ENCODE measurements at regions not wholly inside any gene's neighbourhood (a gene's known extent, or its start where the extent isn't known, plus 50 kb on each side); places are given as distances from the start of the nearest gene placed in this dataset.
A peak's percentile ranks its signal among the peaks of the same experiment; 100 is the strongest.

DNA sequence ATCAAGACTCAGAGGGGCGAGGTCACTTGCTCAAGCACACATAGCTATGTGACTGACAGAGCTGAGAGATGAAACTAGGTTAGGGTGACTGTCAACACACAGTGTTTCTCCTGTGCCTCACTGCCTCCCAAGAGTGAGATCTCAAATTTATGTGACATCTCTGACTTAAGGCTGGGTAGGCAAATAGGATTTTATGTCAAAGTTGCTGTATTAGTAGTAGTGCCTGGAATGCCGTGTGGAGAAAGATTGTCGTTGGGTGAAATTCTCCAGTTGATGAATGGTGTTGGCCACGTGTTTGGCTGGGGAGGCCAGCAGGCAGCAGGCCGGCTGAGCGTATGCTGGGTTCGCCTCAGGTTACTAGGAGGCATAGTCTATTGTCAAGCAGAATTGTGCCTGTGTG, 148.3 kb upstream of the BMPER start:
- DNase-seq (ENCODE audit: low spot score) = no peak

DNA sequence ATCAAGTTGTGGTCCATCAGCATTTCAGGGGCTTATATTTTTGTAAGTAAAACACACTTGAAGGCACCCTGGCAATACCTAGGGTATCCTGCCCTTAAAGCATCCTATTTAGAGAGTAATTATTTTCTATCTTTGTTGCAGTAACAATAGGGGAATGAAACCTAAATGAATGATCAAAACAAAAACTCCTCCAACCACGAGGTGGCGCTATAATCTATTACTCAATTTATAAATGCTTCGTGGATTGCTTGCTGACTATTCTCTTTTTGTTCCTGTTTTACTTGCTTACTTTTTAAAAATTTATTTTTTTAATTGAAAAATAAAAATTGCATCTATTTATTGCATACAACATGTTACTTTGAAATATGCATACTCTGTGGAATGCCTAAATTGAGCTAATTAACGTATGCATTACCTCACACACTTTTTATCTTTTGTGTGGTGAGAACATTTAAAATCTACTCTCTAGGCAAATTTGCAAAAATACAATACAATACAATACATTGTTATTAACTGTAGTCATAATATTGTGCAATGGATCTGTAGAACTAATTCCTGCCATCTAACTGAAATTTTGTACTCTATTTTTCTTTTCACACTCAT, 147.7 kb upstream of the BMPER start:
- peak; percentile 68 for DNase-seq (ENCODE audit: low spot score)

DNA sequence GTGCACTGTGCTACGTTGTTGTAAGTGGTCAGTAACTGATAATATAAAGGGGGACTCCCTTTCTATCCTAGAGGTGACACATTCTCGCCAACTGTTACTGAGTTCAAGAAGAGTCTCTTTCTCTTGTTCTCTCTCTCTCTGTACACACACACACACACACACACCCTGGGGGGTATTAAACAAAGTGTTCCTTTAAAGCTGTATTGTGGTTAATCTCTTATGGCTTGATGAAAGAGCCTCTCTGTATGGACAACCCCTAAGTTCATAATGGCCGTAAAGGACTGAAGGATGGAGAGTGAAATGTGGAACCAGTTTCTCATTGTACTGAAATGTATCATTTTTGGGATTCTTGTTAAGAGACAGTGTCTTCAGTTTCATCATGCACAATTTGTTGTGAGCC, 145.2 kb upstream of the BMPER start:
- DNase-seq (ENCODE audit: low spot score) = no peak

DNA sequence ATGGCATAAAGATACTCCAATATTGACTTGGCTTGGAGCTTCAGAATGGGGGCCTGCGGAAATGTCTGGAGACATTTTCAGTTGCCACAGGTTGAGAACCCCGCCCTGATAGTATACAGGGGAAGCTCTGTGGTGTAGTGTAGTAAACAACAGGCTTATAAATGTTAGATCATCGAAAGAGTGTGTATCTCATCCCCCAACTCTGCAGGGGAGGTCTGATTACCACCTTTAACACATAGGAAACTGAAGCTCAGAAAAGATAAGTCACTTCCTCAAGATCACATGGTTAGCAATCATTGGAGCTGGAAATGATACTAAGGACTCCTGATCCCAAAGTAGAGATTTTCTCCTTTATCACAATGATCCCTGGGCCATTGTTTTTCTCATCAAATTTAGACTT, 144.5 kb upstream of the BMPER start:
- DNase-seq (ENCODE audit: low spot score) = no peak

DNA sequence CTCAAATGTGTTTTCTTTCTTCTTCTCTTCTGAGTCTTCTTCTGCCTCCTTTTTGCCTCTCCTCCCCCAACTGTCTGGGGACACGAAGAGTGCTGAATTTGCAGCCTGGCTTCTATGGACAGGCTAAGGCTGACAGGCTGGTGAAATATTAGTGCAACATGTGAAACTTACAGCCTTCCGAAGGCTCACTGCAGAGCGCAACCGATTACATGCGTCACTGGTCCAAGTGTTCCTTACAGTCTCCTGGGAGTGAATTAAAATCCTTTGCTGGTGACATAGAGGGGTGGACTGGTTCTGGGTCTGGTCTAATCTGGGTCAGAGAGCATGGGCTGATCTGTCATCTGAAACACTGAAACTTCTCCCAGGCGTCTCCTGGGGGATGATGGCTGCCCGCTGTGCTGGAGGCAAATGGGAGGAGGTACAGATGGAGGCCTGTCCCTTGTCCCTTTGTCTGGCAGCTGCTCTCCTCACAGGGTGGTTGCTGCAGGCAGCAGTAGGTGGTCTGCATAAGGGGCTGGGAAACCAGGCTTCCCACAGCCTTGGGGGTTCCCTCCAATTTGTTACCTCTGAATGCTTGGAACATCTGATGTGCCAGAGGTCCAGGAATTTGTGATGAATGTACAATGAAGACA, 143.8 kb upstream of the BMPER start:
- no peak for DNase-seq (ENCODE audit: low spot score)

DNA sequence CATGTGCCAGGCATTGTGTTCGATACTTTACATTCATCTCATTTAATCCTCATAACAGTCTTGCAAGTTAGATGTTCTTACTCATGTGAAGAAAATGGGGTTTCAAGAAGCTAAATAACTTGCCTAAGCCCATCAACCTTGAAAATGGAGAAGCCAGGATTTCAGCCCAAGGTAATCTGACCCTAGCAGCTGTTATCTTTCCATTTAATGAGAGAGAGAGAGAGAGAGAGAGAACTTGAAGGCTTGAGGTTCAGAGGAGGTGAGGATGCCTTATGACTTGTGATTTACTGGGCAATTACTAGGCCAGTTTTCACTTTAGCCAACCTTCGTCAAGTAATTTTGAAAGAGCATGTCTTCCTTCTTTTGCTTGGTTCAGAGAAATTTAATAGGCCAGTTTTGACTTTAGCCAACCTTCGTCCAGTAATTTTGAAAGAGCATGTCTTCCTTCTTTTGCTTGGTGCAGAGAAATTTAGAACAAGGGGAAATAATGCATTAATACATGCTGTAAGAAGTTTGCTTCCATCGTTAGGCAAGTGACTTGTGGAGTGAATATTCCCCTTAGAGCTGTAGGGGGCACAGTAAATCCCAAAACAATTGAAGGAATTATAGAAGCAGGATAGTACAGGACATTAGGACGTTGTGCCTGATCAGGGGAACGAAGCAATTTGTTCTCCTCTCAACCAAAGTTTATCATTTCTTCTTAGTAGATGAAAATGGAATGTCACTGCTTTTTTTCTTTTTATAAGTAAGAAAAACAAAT, 143.0 kb upstream of the BMPER start:
- no peak for DNase-seq (ENCODE audit: low spot score)

DNA sequence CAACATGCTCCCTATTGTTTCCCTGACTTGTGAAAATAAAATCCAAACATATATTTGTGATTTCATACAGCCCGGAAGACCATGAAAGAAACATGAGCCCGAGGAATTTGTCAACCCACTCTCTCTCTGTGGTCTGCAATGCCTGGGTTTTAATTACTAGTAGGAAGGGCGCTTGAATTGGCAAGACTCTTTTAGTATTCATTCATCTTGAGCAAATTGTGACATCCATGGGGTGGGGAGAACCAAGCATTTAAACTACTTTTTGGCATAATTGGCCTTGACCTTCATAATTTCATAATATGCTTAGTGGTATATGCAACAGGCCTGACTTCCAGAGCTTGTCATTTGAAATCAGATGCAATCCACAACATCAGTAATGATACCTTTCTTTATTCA, 142.4 kb upstream of the BMPER start:
- no peak for DNase-seq (ENCODE audit: low spot score)

DNA sequence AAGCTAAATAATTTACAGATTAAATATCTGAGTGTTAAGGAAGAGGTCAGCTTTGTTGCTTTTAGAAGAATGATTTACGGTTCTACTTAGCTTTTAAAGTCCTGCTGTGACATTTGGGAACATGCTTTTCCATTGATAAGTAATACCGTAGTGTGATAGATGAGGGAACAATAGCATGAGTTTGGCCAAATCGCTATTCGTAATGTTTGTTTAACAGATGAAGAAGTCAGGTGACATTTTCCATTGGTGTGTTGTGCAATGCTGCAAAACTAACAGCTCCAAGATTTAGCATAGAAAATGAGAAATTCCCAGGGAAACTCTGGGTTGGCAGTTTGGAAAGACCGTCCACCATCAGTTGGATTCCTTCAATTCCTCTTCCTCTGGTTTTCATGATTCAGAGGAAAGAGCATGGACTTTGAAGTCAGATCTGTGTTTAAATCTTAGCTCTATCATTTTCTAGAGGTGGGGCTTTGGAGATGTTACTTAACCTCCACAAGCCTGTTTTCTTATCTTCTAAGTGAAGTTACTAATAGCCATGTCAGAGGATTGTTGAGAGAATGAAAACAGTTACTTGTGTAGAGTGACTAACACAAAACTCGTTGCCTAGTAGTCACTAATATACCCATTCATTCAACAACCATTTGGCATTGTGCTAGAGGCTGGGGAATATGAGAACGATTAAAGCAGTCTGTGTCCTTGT, 140.4 kb upstream of the BMPER start:
- DNase-seq (ENCODE audit: low spot score) = no peak

DNA sequence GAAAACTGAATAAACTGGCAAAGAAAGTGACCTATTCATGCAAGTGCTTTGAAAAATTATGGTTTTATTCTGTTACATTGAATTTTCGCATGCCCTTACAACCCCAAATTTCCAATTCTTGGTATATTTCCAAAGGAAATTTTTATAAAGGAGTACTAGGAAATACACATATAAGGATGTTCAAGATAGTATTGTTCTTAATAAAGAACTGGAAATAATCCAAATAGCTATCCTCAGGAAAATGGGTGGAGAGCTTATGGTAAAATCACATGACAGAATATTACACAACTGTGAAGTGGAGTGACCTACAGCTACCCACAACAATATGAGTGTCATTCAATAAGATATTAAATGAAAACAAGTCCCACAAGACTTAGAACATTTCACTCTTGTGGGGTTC, 138.9 kb upstream of the BMPER start:
- DNase-seq (ENCODE audit: low spot score) = no peak

DNA sequence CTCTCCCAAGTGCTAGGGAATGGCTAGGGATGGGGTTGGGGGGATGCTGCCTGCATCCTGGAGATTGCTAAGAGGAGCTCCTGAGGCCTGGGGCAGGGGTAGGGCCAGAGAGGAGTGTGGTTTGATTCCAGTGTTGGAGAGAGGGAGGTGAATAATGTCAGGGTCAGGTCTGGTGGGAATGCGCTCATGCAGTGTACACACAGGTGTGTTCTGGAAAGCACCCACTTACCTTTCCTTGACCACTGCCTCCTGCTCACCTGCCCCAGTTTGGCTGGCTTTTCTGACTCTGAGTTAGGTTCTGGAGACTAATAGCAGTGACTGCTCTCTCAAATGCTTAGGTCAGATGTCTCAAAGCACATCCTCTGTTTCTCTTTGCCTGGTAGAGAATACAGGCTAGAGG, 135.4 kb upstream of the BMPER start:
- DNase-seq (ENCODE audit: low spot score) = no peak

DNA sequence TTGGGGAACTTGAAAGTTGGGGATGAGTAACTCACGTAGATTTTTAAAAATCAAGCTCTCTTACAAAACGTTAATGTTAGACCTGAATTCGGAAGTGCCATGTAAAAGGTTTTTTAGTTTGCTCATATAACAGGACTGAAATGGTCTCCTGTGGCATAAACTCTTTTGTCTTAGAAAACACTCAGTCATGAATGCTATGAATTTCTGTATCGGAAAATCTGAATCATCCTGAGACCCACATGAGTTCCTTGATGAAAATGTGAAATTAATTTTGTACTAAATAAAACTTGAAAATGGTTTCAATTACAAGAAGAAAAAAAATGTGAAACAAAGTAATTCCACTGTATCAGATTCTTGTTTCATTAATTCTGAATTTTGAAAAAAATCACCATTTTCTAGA, 134.8 kb upstream of the BMPER start:
- no peak for DNase-seq (ENCODE audit: low spot score)

DNA sequence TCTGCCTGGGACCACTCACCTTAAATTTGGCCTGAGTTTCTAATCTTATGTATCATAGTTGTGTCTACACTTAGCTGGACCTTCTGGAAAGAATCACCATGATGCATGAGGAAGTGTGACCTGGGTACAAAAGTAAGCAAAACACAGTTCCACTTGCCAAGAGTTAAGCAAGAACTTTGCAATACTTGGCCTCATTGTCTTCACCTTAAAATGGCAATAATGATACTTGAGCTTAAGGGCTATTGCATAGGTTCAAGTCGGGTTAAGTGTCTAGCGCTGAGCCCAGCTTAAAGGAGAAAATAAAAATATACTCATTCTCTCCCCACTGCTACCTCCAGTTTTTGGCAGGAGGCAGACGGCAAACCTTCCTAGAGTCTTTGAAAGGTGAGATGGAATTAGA, 133.9 kb upstream of the BMPER start:
- no peak for DNase-seq (ENCODE audit: low spot score)

DNA sequence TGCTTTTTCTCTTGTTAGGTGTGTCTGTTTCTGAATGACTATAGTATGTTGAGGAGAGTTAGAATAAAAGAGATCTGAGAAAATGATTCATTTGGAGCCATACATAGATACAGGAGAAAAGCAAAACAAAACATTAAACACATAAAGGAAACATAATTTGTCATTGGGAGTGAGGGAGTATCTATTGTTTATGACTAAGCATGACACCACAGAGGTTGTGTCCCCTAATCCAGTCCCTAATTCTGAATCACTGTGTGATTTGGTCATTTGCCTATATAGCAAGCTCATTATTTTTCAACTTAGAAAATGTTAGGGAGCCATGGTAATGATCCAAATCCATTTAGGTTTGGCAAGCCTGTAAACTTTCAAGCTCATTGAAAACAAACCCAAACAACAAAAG, 132.3 kb upstream of the BMPER start:
- no peak for DNase-seq (ENCODE audit: low spot score)

DNA sequence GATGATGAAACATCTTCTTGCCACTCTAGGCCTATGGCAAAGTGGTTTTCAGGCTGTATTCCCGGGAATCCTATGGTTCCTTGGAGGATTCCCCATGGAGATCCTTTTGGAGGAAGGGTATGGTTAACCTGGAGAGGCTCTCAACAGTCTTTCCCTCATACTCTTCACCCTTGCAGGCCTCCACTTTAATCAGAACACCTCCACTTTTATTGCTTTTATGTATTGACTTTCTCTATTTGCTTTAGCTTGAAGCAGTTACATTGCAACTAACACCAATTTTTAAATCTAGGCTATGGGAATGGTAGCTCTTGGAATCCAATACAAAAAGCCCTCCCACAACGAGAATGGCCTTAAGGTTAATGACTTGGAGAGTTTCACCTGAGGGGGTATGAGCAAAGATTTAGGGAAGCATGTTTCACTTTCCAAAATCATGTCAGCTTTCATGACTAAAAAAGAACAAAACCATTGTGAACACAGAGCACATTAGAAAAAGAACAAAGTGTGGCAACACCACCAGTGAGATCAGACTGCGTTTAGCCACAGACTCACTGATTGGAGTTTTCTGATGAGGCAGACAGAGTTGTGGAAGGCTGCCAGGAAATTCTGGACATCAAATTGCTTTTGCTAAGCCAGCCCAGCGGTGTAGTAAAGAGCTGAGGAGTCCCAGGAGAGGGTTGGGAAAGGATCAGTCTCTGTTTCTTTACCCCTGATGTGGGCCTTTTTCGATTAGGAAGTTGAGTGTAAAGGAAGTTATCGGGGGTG, 130.4 kb upstream of the BMPER start:
- no peak for DNase-seq (ENCODE audit: low spot score)

DNA sequence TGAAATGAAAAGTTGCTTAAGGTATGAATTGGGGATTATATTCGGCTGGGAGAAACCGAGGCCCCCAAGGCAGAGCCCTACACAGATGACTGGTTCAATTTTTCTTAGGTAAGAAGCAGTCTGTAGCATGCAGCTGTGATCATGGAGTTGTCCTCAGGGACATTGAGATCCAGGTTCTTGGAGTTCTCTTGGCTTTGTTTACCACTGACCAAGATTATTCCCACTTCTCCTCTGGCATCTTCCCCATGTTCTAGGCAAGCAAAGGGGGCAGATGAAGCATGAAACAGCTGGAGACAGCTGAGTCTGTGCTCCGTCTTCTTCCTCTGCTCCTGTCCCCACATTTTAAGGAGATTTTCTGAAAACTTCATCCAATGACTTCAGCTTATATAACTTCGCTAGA, 129.5 kb upstream of the BMPER start:
- no peak for DNase-seq (ENCODE audit: low spot score)

DNA sequence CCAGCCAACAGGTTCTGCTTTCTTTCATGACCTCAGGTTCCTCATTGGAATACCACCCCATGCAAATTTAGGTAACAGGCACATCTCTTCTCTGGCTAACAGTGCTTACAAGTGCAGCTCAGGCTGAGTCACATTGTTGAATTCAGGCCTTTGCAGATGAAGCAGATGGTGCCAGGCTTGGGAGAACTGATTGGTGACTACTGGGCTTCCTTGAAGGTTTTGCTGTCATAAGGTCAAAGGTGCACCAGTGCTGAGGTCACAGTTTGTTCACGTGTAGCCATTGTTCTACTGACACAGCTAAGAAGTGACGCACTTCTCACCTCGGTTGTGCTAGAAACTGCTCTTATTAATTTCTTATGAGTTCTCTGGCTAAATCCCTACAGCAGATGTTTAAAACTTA, 128.6 kb upstream of the BMPER start:
- DNase-seq (ENCODE audit: low spot score) = no peak

DNA sequence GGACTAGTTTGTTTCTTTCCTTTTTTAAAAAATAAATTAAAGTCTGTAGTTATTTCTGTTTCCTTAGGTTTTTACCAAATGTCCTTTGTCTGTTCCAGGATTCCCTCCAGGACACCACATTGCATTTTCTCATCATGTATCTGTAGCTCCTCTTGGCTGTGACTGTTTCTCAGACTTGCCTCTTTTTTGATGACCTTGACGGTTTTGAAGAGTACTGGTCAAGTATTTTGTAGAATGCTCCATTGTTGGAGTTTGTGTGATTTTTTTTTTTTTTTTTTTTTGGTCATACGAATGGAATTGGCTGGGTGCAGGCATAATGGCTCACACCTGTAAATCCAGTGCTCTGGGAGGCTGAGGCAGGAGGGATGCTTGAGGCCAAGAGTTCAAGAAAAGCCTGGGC, 127.1 kb upstream of the BMPER start:
- DNase-seq (ENCODE audit: low spot score) = no peak

DNA sequence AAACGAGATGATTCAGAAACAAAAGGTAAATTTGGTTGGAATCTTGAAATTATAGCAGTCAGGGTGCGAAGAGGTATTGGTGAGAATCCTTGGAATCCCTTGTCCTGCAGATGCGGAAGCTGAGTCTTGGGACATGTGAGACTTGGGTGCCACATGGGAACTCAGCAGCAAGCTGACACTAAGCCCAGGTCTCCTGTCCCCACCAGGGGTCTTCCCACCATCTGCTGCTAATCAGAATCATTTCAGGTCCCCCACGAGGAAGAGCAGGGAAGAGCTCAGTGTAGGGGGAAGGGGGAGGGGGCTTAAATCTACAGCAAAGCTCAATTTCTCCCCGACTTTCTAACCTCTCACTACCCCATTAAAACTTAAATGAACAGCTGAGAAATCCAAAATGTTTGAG, 126.1 kb upstream of the BMPER start:
- DNase-seq (ENCODE audit: low spot score) = no peak

DNA sequence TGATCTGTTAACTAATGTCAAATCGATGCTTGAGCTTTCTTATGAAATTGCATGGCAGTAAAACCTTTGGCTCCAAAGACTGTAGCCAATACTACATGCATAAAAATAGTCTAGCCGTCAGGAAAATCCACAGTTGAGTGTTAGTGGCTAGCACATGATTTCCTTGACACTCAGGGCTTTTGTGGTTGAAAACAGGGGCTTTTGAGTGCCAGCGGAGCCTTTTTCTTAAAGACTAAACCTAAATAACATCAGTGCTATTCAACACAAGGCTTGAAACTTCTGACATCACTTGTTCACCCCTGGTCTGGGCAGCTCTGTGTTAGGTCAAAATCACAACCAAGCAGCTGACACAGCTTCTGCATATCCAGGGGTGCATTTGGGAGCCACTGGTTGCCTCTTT, 124.2 kb upstream of the BMPER start:
- no peak for DNase-seq (ENCODE audit: low spot score)

DNA sequence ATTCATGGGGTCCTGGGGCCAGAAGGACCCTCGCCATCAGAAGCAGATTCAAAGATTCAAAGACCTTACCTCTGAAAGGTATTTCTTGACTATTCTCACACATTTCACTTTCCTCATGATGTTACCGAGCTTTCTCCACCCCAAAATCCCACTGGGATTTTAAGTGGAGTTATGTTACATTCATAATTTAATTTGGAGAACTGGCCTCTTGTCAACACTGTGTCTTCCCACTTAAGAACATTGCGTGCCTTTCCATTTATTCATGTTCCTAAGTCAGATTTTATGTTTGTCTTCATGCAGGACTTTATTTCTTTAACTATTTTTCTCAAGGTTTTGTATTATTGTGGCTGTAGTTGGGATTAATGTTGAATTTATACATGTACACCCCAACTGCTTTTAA, 123.5 kb upstream of the BMPER start:
- DNase-seq (ENCODE audit: low spot score) = no peak

DNA sequence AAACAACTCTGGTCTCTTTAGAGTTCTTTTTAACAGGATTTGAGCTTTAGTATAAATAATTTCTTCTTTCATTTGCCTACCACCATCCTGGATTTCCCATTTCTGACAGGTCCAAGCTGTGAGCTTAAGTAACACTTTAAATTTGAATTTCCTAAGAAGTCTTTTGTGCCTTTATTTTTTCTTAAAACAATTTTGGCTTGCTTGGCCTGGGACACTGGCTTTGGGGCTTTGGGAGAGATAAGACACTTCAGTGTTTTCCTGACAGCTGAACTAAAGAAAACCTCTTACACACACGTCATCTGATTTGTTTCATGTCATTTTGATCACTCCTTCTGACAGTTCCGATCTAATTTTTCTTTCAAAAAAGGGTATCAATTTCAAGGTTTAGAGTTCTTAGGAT, 121.3 kb upstream of the BMPER start:
- DNase-seq (ENCODE audit: low spot score) = no peak

DNA sequence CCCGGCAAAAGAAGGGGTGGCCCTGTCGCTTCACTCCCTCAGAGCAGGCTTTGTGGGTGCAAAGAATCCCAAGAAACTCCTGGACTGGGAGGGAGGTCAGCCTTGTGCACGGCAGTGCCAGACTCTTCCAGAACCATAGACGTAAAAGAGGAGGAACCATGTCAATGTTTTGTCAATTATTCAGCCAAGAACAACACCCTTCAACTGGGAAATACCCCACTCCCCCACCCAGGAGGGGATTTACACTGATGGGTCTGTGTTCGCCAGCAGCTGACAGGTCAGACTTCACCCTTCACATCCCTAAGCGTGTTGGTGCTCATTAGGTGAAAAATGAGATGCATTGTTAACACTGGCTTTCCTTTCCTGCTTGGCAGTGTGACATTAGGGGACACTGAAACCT, 116.8 kb upstream of the BMPER start:
- DNase-seq (ENCODE audit: low spot score) = no peak
